ENCODE measurements at regions not wholly inside any gene's neighbourhood (a gene's known extent, or its start where the extent isn't known, plus 50 kb on each side); places are given as distances from the start of the nearest gene placed in this dataset.

GRCh38 chr17:71029246-71029645 is 859.9 kb downstream of the KCNJ2 start:
- H3K4me3 Mint-ChIP-seq: no peak overlapping the region

More at GRCh38 chr17:71029246-71029645, 859.9 kb downstream of the KCNJ2 start:
- Histone ChIP-seq H3K4me1 (ENCODE audit: insufficient read depth) (peaks cover 16% of the 10 kb centered on the region), H3K4me2 (no peak overlapping the region), H3K9me2 (ENCODE audit: insufficient read depth) (no peaks in the 10 kb centered on the region), H3K27me3 (ENCODE audit: insufficient read depth) (peaks cover 43% of the 10 kb centered on the region), H3K36me3 (ENCODE audit: insufficient read depth) (no peaks in the 10 kb centered on the region), H2AFZ (no peak overlapping the region), H3K27ac (ENCODE audit: low read depth) (no peak overlapping the region), H3F3A (replicated peaks; ENCODE audit: low read depth) (no peaks in the 10 kb centered on the region), H4K20me1 (replicated peaks; ENCODE audit: insufficient read depth) (peaks cover 3% of the 10 kb centered on the region; the same call in 1 of the 2 replicates), H3K4me3 (no peak overlapping the region), H3K79me2 (replicated peaks; ENCODE audit: insufficient read depth) (no peaks in the 10 kb centered on the region)
- H3K9me3 Mint-ChIP-seq: peaks cover 11% of the 10 kb centered on the region; the same call in 2 of the 3 replicates
- ATAC-seq (no peak), DNase-seq (ENCODE audit: low spot score) (no peak)
- no peak overlapping the region for H3K27ac Mint-ChIP-seq
- H3K4me1 Mint-ChIP-seq: peaks cover 18% of the 10 kb centered on the region; the same call in 2 of the 3 replicates
- no peaks in the 10 kb centered on the region; the same call in 2 of the 3 replicates for H3K36me3 Mint-ChIP-seq (ENCODE audit: low read depth)
- TF ChIP-seq STAT1 (IDR thresholded peaks at IDR 0.05; ENCODE audit: unreplicated experiment): no peak
- TF ChIP-seq ZNF331 (CRISPR knock-in tag; IDR thresholded peaks at IDR 0.05; ENCODE audit: low read depth): no peak
- TF ChIP-seq, protein P1, sequence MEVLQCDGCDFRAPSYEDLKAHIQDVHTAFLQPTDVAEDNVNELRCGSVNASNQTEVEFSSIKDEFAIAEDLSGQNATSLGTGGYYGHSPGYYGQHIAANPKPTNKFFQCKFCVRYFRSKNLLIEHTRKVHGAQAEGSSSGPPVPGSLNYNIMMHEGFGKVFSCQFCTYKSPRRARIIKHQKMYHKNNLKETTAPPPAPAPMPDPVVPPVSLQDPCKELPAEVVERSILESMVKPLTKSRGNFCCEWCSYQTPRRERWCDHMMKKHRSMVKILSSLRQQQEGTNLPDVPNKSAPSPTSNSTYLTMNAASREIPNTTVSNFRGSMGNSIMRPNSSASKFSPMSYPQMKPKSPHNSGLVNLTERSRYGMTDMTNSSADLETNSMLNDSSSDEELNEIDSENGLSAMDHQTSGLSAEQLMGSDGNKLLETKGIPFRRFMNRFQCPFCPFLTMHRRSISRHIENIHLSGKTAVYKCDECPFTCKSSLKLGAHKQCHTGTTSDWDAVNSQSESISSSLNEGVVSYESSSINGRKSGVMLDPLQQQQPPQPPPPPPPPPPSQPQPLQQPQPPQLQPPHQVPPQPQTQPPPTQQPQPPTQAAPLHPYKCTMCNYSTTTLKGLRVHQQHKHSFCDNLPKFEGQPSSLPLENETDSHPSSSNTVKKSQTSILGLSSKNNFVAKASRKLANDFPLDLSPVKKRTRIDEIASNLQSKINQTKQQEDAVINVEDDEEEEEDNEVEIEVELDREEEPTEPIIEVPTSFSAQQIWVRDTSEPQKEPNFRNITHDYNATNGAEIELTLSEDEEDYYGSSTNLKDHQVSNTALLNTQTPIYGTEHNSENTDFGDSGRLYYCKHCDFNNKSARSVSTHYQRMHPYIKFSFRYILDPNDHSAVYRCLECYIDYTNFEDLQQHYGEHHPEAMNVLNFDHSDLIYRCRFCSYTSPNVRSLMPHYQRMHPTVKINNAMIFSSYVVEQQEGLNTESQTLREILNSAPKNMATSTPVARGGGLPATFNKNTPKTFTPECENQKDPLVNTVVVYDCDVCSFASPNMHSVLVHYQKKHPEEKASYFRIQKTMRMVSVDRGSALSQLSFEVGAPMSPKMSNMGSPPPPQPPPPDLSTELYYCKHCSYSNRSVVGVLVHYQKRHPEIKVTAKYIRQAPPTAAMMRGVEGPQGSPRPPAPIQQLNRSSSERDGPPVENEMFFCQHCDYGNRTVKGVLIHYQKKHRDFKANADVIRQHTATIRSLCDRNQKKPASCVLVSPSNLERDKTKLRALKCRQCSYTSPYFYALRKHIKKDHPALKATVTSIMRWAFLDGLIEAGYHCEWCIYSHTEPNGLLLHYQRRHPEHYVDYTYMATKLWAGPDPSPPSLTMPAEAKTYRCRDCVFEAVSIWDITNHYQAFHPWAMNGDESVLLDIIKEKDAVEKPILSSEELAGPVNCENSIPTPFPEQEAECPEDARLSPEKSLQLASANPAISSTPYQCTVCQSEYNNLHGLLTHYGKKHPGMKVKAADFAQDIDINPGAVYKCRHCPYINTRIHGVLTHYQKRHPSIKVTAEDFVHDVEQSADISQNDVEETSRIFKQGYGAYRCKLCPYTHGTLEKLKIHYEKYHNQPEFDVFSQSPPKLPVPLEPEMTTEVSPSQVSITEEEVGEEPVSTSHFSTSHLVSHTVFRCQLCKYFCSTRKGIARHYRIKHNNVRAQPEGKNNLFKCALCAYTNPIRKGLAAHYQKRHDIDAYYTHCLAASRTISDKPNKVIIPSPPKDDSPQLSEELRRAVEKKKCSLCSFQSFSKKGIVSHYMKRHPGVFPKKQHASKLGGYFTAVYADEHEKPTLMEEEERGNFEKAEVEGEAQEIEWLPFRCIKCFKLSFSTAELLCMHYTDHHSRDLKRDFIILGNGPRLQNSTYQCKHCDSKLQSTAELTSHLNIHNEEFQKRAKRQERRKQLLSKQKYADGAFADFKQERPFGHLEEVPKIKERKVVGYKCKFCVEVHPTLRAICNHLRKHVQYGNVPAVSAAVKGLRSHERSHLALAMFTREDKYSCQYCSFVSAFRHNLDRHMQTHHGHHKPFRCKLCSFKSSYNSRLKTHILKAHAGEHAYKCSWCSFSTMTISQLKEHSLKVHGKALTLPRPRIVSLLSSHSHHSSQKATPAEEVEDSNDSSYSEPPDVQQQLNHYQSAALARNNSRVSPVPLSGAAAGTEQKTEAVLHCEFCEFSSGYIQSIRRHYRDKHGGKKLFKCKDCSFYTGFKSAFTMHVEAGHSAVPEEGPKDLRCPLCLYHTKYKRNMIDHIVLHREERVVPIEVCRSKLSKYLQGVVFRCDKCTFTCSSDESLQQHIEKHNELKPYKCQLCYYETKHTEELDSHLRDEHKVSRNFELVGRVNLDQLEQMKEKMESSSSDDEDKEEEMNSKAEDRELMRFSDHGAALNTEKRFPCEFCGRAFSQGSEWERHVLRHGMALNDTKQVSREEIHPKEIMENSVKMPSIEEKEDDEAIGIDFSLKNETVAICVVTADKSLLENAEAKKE (CRISPR knock-in tag; IDR thresholded peaks at IDR 0.05): no peak
- TF ChIP-seq, protein P2, sequence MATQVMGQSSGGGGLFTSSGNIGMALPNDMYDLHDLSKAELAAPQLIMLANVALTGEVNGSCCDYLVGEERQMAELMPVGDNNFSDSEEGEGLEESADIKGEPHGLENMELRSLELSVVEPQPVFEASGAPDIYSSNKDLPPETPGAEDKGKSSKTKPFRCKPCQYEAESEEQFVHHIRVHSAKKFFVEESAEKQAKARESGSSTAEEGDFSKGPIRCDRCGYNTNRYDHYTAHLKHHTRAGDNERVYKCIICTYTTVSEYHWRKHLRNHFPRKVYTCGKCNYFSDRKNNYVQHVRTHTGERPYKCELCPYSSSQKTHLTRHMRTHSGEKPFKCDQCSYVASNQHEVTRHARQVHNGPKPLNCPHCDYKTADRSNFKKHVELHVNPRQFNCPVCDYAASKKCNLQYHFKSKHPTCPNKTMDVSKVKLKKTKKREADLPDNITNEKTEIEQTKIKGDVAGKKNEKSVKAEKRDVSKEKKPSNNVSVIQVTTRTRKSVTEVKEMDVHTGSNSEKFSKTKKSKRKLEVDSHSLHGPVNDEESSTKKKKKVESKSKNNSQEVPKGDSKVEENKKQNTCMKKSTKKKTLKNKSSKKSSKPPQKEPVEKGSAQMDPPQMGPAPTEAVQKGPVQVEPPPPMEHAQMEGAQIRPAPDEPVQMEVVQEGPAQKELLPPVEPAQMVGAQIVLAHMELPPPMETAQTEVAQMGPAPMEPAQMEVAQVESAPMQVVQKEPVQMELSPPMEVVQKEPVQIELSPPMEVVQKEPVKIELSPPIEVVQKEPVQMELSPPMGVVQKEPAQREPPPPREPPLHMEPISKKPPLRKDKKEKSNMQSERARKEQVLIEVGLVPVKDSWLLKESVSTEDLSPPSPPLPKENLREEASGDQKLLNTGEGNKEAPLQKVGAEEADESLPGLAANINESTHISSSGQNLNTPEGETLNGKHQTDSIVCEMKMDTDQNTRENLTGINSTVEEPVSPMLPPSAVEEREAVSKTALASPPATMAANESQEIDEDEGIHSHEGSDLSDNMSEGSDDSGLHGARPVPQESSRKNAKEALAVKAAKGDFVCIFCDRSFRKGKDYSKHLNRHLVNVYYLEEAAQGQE (IDR thresholded peaks at IDR 0.05; ENCODE audit: unreplicated experiment): no peak
- TF ChIP-seq CTCF (conservative IDR thresholded peaks at IDR 0.05; ENCODE audit: low read depth in 2 of 2): no peak
- no peak for TF ChIP-seq ZNF114 (CRISPR knock-in tag; IDR thresholded peaks at IDR 0.05)
- TF ChIP-seq ETS1 (IDR thresholded peaks at IDR 0.05): no peak
- TF ChIP-seq POLR2AphosphoS5 (IDR thresholded peaks at IDR 0.05; ENCODE audit: low read depth): no peak
- no peak for TF ChIP-seq EZH2phosphoT487 (IDR thresholded peaks at IDR 0.05; ENCODE audit: unreplicated experiment)
- no peak for TF ChIP-seq EZH2 (IDR thresholded peaks at IDR 0.05; ENCODE audit: low read depth, unreplicated experiment)
- TF ChIP-seq NANOG (IDR thresholded peaks at IDR 0.05; ENCODE audit: borderline replicate concordance): no peak
- no peak for TF ChIP-seq JUNB (IDR thresholded peaks at IDR 0.05; ENCODE audit: unreplicated experiment)
- no peak for TF ChIP-seq CREB1 (CRISPR knock-in tag; IDR thresholded peaks at IDR 0.05; ENCODE audit: low read depth)
- H3K27me3 Mint-ChIP-seq (ENCODE audit: insufficient read depth, low read depth, poor library complexity): peaks cover 33% of the 10 kb centered on the region

All from GM23338 (cell line).